ENCODE measurements at regions not wholly inside any gene's neighbourhood (a gene's known extent, or its start where the extent isn't known, plus 50 kb on each side); places are given as distances from the start of the nearest gene placed in this dataset.
"Not testable (repeated sequence)": the region's sequence is repeated elsewhere in the genome, so short reads cannot be mapped to it uniquely, and the experiment has no call there.

- intact Hi-C loops (cut with DNase I), result no loop called here
- no peak for DNase-seq
- H3K36me3 ChIP-seq (ENCODE audit: control insufficient read depth in 1 of 2, insufficient read depth in 2 of 2, low read length in 1 of 2), result no peaks in the 10 kb centered on the region
- H3K27ac ChIP-seq (ENCODE audit: low read depth in 1 of 2, low read length in 2 of 2), result no peak overlapping the region
- no peaks in the 10 kb centered on the region for H3K27me3 ChIP-seq (ENCODE audit: control insufficient read depth in 1 of 2, insufficient read depth in 2 of 2, low read length in 1 of 2)
- H3K4me1 ChIP-seq (ENCODE audit: control insufficient read depth in 1 of 2, insufficient read depth in 2 of 2, low read length in 2 of 2), result peaks cover 4% of the 10 kb centered on the region in 2 donors
- 94 to 95% methylated on average over 2 of the region's 2 CpGs for WGBS, 2 donors
- ATAC-seq (ENCODE audit: low FRiP score), result no peak
- no peak overlapping the region for H3K4me3 ChIP-seq (ENCODE audit: low read length in 2 of 2)
- H3K9me3 ChIP-seq (ENCODE audit: control insufficient read depth, low read length), result no peaks in the 10 kb centered on the region
Observed at GRCh38 chr4:112708772-112709171, 71.8 kb downstream of the LARP7 start.

GRCh38 chr4:112714922-112715901, 78.3 kb downstream of the LARP7 start:
- no peaks in the 10 kb centered on the region for H3K36me3 ChIP-seq (ENCODE audit: control insufficient read depth in 1 of 2, insufficient read depth in 2 of 2, low read length in 1 of 2)
- no peaks in the 10 kb centered on the region for H3K9me3 ChIP-seq (ENCODE audit: control insufficient read depth, low read length)
- H3K27me3 ChIP-seq (ENCODE audit: control insufficient read depth in 1 of 2, insufficient read depth in 2 of 2, low read length in 1 of 2), result no peaks in the 10 kb centered on the region
- DNase-seq (no peak), ATAC-seq (ENCODE audit: low FRiP score) (no peak)
- H3K4me3 ChIP-seq (ENCODE audit: low read length in 2 of 2), result no peak overlapping the region
- H3K4me1 ChIP-seq (ENCODE audit: control insufficient read depth in 1 of 2, insufficient read depth in 2 of 2, low read length in 2 of 2), result no peaks in the 10 kb centered on the region
- H3K27ac ChIP-seq (ENCODE audit: low read depth in 1 of 2, low read length in 2 of 2), result no peak overlapping the region
- intact Hi-C loops (cut with DNase I), result no loop called here
- WGBS, 2 donors, result 70 to 75% methylated on average over 11 of the region's 11 CpGs

- Histone ChIP-seq H3K4me3 (ENCODE audit: low read length in 2 of 2) (no peak overlapping the region), H3K4me1 (ENCODE audit: control insufficient read depth in 1 of 2, insufficient read depth in 2 of 2, low read length in 2 of 2) (no peaks in the 10 kb centered on the region), H3K9me3 (ENCODE audit: control insufficient read depth, low read length) (no peaks in the 10 kb centered on the region), H3K27me3 (ENCODE audit: control insufficient read depth in 1 of 2, insufficient read depth in 2 of 2, low read length in 1 of 2) (no peaks in the 10 kb centered on the region), H3K36me3 (ENCODE audit: control insufficient read depth in 1 of 2, insufficient read depth in 2 of 2, low read length in 1 of 2) (no peaks in the 10 kb centered on the region), H3K27ac (ENCODE audit: low read depth in 1 of 2, low read length in 2 of 2) (no peak overlapping the region)
- ATAC-seq (ENCODE audit: low FRiP score), result no peak
- intact Hi-C loops (cut with DNase I), result no loop called here
- 90 to 92% methylated on average over 1 of the region's 1 CpG for WGBS, 2 donors
- no peak for DNase-seq
Observed at GRCh38 chr4:112717856-112718255, 80.9 kb downstream of the LARP7 start.

GRCh38 chr4:112721627-112722026, 84.7 kb downstream of the LARP7 start:
- Histone ChIP-seq H3K4me3 (ENCODE audit: low read length in 2 of 2) (no peak overlapping the region), H3K27ac (ENCODE audit: low read depth in 1 of 2, low read length in 2 of 2) (no peak overlapping the region), H3K27me3 (ENCODE audit: control insufficient read depth in 1 of 2, insufficient read depth in 2 of 2, low read length in 1 of 2) (no peaks in the 10 kb centered on the region), H3K9me3 (ENCODE audit: control insufficient read depth, low read length) (no peaks in the 10 kb centered on the region), H3K4me1 (ENCODE audit: control insufficient read depth in 1 of 2, insufficient read depth in 2 of 2, low read length in 2 of 2) (no peaks in the 10 kb centered on the region), H3K36me3 (ENCODE audit: control insufficient read depth in 1 of 2, insufficient read depth in 2 of 2, low read length in 1 of 2) (no peaks in the 10 kb centered on the region)
- DNase-seq (no peak), ATAC-seq (ENCODE audit: low FRiP score) (no peak)
- intact Hi-C loops (cut with DNase I), result no loop called here

- no peak for DNase-seq
- no peak for ATAC-seq (ENCODE audit: low FRiP score)
- H3K27ac ChIP-seq (ENCODE audit: low read depth in 1 of 2, low read length in 2 of 2), result no peak overlapping the region
- no peaks in the 10 kb centered on the region for H3K36me3 ChIP-seq (ENCODE audit: control insufficient read depth in 1 of 2, insufficient read depth in 2 of 2, low read length in 1 of 2)
- 83 to 85% methylated on average over 1 of the region's 1 CpG for WGBS, 2 donors
- H3K27me3 ChIP-seq (ENCODE audit: control insufficient read depth in 1 of 2, insufficient read depth in 2 of 2, low read length in 1 of 2), result no peaks in the 10 kb centered on the region
- intact Hi-C loops (cut with DNase I), result no loop called here
- H3K9me3 ChIP-seq (ENCODE audit: control insufficient read depth, low read length), result no peaks in the 10 kb centered on the region
- no peak overlapping the region for H3K4me3 ChIP-seq (ENCODE audit: low read length in 2 of 2)
- no peaks in the 10 kb centered on the region for H3K4me1 ChIP-seq (ENCODE audit: control insufficient read depth in 1 of 2, insufficient read depth in 2 of 2, low read length in 2 of 2)
Observed at GRCh38 chr4:112726041-112726440, 89.1 kb downstream of the LARP7 start.

GRCh38 chr4:112727728-112728127, 90.8 kb downstream of the LARP7 start:
- H3K27me3 ChIP-seq (ENCODE audit: control insufficient read depth in 1 of 2, insufficient read depth in 2 of 2, low read length in 1 of 2); H3K4me1 ChIP-seq (ENCODE audit: control insufficient read depth in 1 of 2, insufficient read depth in 2 of 2, low read length in 2 of 2); H3K9me3 ChIP-seq (ENCODE audit: control insufficient read depth, low read length); DNase-seq; H3K4me3 ChIP-seq (ENCODE audit: low read length in 2 of 2); intact Hi-C loops (cut with DNase I); H3K27ac ChIP-seq (ENCODE audit: low read depth in 1 of 2, low read length in 2 of 2); H3K36me3 ChIP-seq (ENCODE audit: control insufficient read depth in 1 of 2, insufficient read depth in 2 of 2, low read length in 1 of 2); ATAC-seq (ENCODE audit: low FRiP score): not testable (repeated sequence)
- 88 to 91% methylated on average over 16 of the region's 16 CpGs for WGBS, 2 donors

GRCh38 chr4:112731715-112732114, 94.8 kb downstream of the LARP7 start:
- 95 to 98% methylated on average over 2 of the region's 2 CpGs for WGBS, 2 donors
- no peaks in the 10 kb centered on the region for H3K4me1 ChIP-seq (ENCODE audit: control insufficient read depth in 1 of 2, insufficient read depth in 2 of 2, low read length in 2 of 2)
- H3K36me3 ChIP-seq (ENCODE audit: control insufficient read depth in 1 of 2, insufficient read depth in 2 of 2, low read length in 1 of 2), result no peaks in the 10 kb centered on the region
- H3K4me3 ChIP-seq (ENCODE audit: low read length in 2 of 2), result no peak overlapping the region
- ATAC-seq (ENCODE audit: low FRiP score), result no peak
- H3K27me3 ChIP-seq (ENCODE audit: control insufficient read depth in 1 of 2, insufficient read depth in 2 of 2, low read length in 1 of 2), result no peaks in the 10 kb centered on the region
- DNase-seq, result no peak
- intact Hi-C loops (cut with DNase I), result no loop called here
- H3K27ac ChIP-seq (ENCODE audit: low read depth in 1 of 2, low read length in 2 of 2), result no peak overlapping the region
- no peaks in the 10 kb centered on the region for H3K9me3 ChIP-seq (ENCODE audit: control insufficient read depth, low read length)

- H3K27ac ChIP-seq (ENCODE audit: low read depth in 1 of 2, low read length in 2 of 2), result no peak overlapping the region
- ATAC-seq (ENCODE audit: low FRiP score) (no peak), DNase-seq (no peak)
- H3K9me3 ChIP-seq (ENCODE audit: control insufficient read depth, low read length), result no peaks in the 10 kb centered on the region
- H3K27me3 ChIP-seq (ENCODE audit: control insufficient read depth in 1 of 2, insufficient read depth in 2 of 2, low read length in 1 of 2), result no peaks in the 10 kb centered on the region
- no peaks in the 10 kb centered on the region for H3K36me3 ChIP-seq (ENCODE audit: control insufficient read depth in 1 of 2, insufficient read depth in 2 of 2, low read length in 1 of 2)
- intact Hi-C loops (cut with DNase I), result no loop called here
- H3K4me3 ChIP-seq (ENCODE audit: low read length in 2 of 2), result no peak overlapping the region
- H3K4me1 ChIP-seq (ENCODE audit: control insufficient read depth in 1 of 2, insufficient read depth in 2 of 2, low read length in 2 of 2), result no peaks in the 10 kb centered on the region
- WGBS, 2 donors, result 64 to 71% methylated on average over 2 of the region's 2 CpGs
Observed at GRCh38 chr4:112732142-112732541, 95.2 kb downstream of the LARP7 start.

GRCh38 chr4:112735474-112735951, 98.6 kb downstream of the LARP7 start:
- intact Hi-C loops (cut with DNase I), result no loop called here
- H3K36me3 ChIP-seq (ENCODE audit: control insufficient read depth in 1 of 2, insufficient read depth in 2 of 2, low read length in 1 of 2), result no peaks in the 10 kb centered on the region
- no peaks in the 10 kb centered on the region for H3K9me3 ChIP-seq (ENCODE audit: control insufficient read depth, low read length)
- H3K27ac ChIP-seq (ENCODE audit: low read depth in 1 of 2, low read length in 2 of 2), result no peak overlapping the region
- H3K27me3 ChIP-seq (ENCODE audit: control insufficient read depth in 1 of 2, insufficient read depth in 2 of 2, low read length in 1 of 2), result no peaks in the 10 kb centered on the region
- H3K4me3 ChIP-seq (ENCODE audit: low read length in 2 of 2), result no peak overlapping the region
- ATAC-seq (ENCODE audit: low FRiP score) (no peak), DNase-seq (no peak)
- H3K4me1 ChIP-seq (ENCODE audit: control insufficient read depth in 1 of 2, insufficient read depth in 2 of 2, low read length in 2 of 2), result no peaks in the 10 kb centered on the region

Measured in aorta (tissue), 5 donors.